ENCODE measurements at regions not wholly inside any gene's neighbourhood (a gene's known extent, or its start where the extent isn't known, plus 50 kb on each side); places are given as distances from the start of the nearest gene placed in this dataset.

- Histone ChIP-seq H3K27me3 (ENCODE audit: insufficient read depth) (peaks cover 92% of the 10 kb centered on the region), H3K27ac (ENCODE audit: low read depth in 2 of 2, low read length in 1 of 2) (no peak overlapping the region), H3K9ac (no peak overlapping the region), H3K79me2 (ENCODE audit: insufficient read depth) (no peaks in the 10 kb centered on the region), H3F3A (replicated peaks; ENCODE audit: insufficient read depth) (peaks cover 2% of the 10 kb centered on the region), H3K4me2 (no peak overlapping the region), H3K4me3 (ENCODE audit: low read depth in 2 of 2, low read length in 1 of 2) (no peak overlapping the region), H3K9me3 (no peaks in the 10 kb centered on the region), H2AFZ (ENCODE audit: low read depth) (no peak overlapping the region), H3K9me2 (no peaks in the 10 kb centered on the region), H3K36me3 (replicated peaks in 1 of 2; ENCODE audit: control insufficient read depth in 1 of 2, insufficient read depth in 2 of 2, low read length in 1 of 2) (no peaks in the 10 kb centered on the region), H3K4me1 (ENCODE audit: control insufficient read depth in 1 of 2, insufficient read depth in 2 of 2, low read depth in 1 of 2, low read length in 1 of 2) (no peaks in the 10 kb centered on the region), H4K20me1 (ENCODE audit: insufficient read depth) (peaks cover 3% of the 10 kb centered on the region; the same call in 1 of the 2 replicates)
- DNase-seq = peak; percentile 73
- 8% methylated on average over 12 of the region's 12 CpGs for WGBS (ENCODE audit: low lambda C conversion rate)
- TF ChIP-seq IRF3 (IDR thresholded peaks at IDR 0.05; ENCODE audit: low read depth, low read length) (no peak), USF2 (IDR thresholded peaks at IDR 0.05; ENCODE audit: borderline replicate concordance, low read depth, low read length) (no peak), MEF2A (IDR thresholded peaks at IDR 0.05; ENCODE audit: borderline replicate concordance, low read depth) (no peak)
- ChIA-PET CTCF (interaction anchor here (0.5 to 2.2 kb wide), 7 partner anchors 10 to 179 kb away, joined by 3 to 8 read pairs (median 5); no protein-coding TSS in a partner anchor), POLR2A (no interaction called here)
Measured at GRCh38 chr7:1362301-1362700, 97.0 kb downstream of the MICALL2 start.

GRCh38 chr7:1364068-1364905, 95.0 kb downstream of the MICALL2 start:
- Histone ChIP-seq H3F3A (replicated peaks; ENCODE audit: insufficient read depth) (peaks cover 10% of the 10 kb centered on the region), H3K79me2 (ENCODE audit: insufficient read depth) (no peaks in the 10 kb centered on the region), H2AFZ (ENCODE audit: low read depth) (no peak overlapping the region), H3K36me3 (replicated peaks in 1 of 2; ENCODE audit: control insufficient read depth in 1 of 2, insufficient read depth in 2 of 2, low read length in 1 of 2) (no peaks in the 10 kb centered on the region), H4K20me1 (ENCODE audit: insufficient read depth) (0 out of 2 replicates have a peak, but pooled peaks cover 3% of the 10 kb centered on the region), H3K4me2 (no peak overlapping the region), H3K4me3 (ENCODE audit: low read depth in 2 of 2, low read length in 1 of 2) (no peak overlapping the region), H3K9me3 (no peaks in the 10 kb centered on the region), H3K4me1 (ENCODE audit: control insufficient read depth in 1 of 2, insufficient read depth in 2 of 2, low read depth in 1 of 2, low read length in 1 of 2) (no peaks in the 10 kb centered on the region), H3K27ac (ENCODE audit: low read depth in 2 of 2, low read length in 1 of 2) (no peak overlapping the region), H3K27me3 (ENCODE audit: insufficient read depth) (peaks cover 94% of the 10 kb centered on the region), H3K9ac (no peak overlapping the region), H3K9me2 (no peaks in the 10 kb centered on the region)
- DNase-seq = no peak
- WGBS (ENCODE audit: low lambda C conversion rate) = 20% methylated on average over 34 of the region's 36 CpGs
- POLR2A ChIA-PET = no interaction called here
- CTCF ChIA-PET = interaction anchor here (1.0 to 1.5 kb wide), 5 partner anchors 9 to 139 kb away, joined by 3 to 4 read pairs (median 4); no protein-coding TSS in a partner anchor
- TF ChIP-seq IRF3 (IDR thresholded peaks at IDR 0.05; ENCODE audit: low read depth, low read length) = no peak
- no peak for TF ChIP-seq JUND (IDR thresholded peaks at IDR 0.05)
- TF ChIP-seq FOSL2 (IDR thresholded peaks at IDR 0.05; ENCODE audit: borderline replicate concordance, low read depth) = no peak
- no peak for TF ChIP-seq GABPA (IDR thresholded peaks at IDR 0.05; ENCODE audit: low read depth)
- no peak for TF ChIP-seq SIN3A (IDR thresholded peaks at IDR 0.05; ENCODE audit: borderline replicate concordance, low read depth, low read length)
- TF ChIP-seq NRF1 (IDR thresholded peaks at IDR 0.05; ENCODE audit: low read depth, low read length) = no peak
- TF ChIP-seq EP300 (IDR thresholded peaks at IDR 0.05; ENCODE audit: borderline replicate concordance in 1 of 2, low read depth in 1 of 2, low read length in 1 of 2) = no peak
- no peak for TF ChIP-seq ELF1 (IDR thresholded peaks at IDR 0.05)
- no peak for TF ChIP-seq RFX5 (IDR thresholded peaks at IDR 0.05; ENCODE audit: low read length)
- no peak for TF ChIP-seq SMC3 (IDR thresholded peaks at IDR 0.05; ENCODE audit: low read depth, low read length)
- no peak for TF ChIP-seq TCF12 (IDR thresholded peaks at IDR 0.05)
- TF ChIP-seq FOXJ3 (CRISPR knock-in tag; IDR thresholded peaks at IDR 0.05) = no peak
- no peak for TF ChIP-seq RXRA (IDR thresholded peaks at IDR 0.05; ENCODE audit: borderline replicate concordance, low read depth)
- no peak for TF ChIP-seq USF2 (IDR thresholded peaks at IDR 0.05; ENCODE audit: borderline replicate concordance, low read depth, low read length)
- TF ChIP-seq ZBTB33 (IDR thresholded peaks at IDR 0.05; ENCODE audit: borderline replicate concordance, low read depth) = no peak
- TF ChIP-seq MEF2A (IDR thresholded peaks at IDR 0.05; ENCODE audit: borderline replicate concordance, low read depth) = no peak
- no peak for TF ChIP-seq NFIC (IDR thresholded peaks at IDR 0.05; ENCODE audit: borderline replicate concordance)
- TF ChIP-seq FOXM1 (IDR thresholded peaks at IDR 0.05; ENCODE audit: low read depth) = no peak
- no peak for TF ChIP-seq RCOR1 (IDR thresholded peaks at IDR 0.05; ENCODE audit: low read length)
